GM23338 (cell line): ENCODE measurements at regions not wholly inside any gene's neighbourhood (a gene's known extent, or its start where the extent isn't known, plus 50 kb on each side); places are given as distances from the start of the nearest gene placed in this dataset.

Experiments
- ATAC-seq: fragments of 200-7000 bp; cut with Tn5 transposase; 3 replicates; pipeline ENCODE4 v1.9.1; 2020
- DNase-seq: peaks from one replicate; pipeline ENCODE4 v3.0.0-alpha.2; 2015; ENCODE audit warnings: low spot score
- H2AFZ ChIP-seq: fragments of 200-600 bp; sonication (generic); 2 replicates; pipeline ENCODE4 v1.8.0; 2016; ENCODE audit warnings: antibody characterized with exemption, mild to moderate bottlenecking, moderate library complexity
- H3F3A ChIP-seq: fragments of 200-600 bp; sonication (generic); replicated peaks from 2 replicates; pipeline ENCODE4 v1.8.0; 2017; ENCODE audit warnings: antibody characterized with exemption, mixed run types, low read depth
- H3K27ac ChIP-seq: fragments of 200-600 bp; sonication (generic); 2 replicates; pipeline ENCODE4 v1.6.1; 2016; ENCODE audit warnings: low read depth
- H3K27me3 ChIP-seq: fragments of 200-600 bp; sonication (generic); 2 replicates; pipeline ENCODE4 v1.8.0; 2016; ENCODE audit warnings: mild to moderate bottlenecking, mixed run types, moderate library complexity; ENCODE audit not compliant: insufficient read depth
- H3K36me3 ChIP-seq: fragments of 200-600 bp; sonication (generic); 2 replicates; pipeline ENCODE4 v1.8.0; 2016; ENCODE audit warnings: mild to moderate bottlenecking; ENCODE audit not compliant: insufficient read depth
- H3K4me1 ChIP-seq: fragments of 200-600 bp; sonication (generic); 2 replicates; pipeline ENCODE4 v1.8.0; 2016; ENCODE audit warnings: mild to moderate bottlenecking, moderate library complexity; ENCODE audit not compliant: insufficient read depth
- H3K4me2 ChIP-seq: fragments of 200-600 bp; sonication (generic); 2 replicates; pipeline ENCODE4 v1.7.1; 2017; ENCODE audit warnings: mixed run types
- H3K4me3 ChIP-seq: fragments of 200-600 bp; sonication (generic); 2 replicates; pipeline ENCODE4 v1.6.1; 2016; ENCODE audit warnings: mixed run types
- H3K79me2 ChIP-seq: fragments of 200-600 bp; sonication (generic); replicated peaks from 2 replicates; pipeline ENCODE4 v1.8.0; 2017; ENCODE audit warnings: mild to moderate bottlenecking; ENCODE audit not compliant: insufficient read depth
- H3K9me2 ChIP-seq: fragments of 200-600 bp; sonication (generic); 2 replicates; pipeline ENCODE4 v1.8.0; 2017; ENCODE audit not compliant: insufficient read depth
- H4K20me1 ChIP-seq: fragments of 200-600 bp; sonication (generic); replicated peaks from 2 replicates; pipeline ENCODE4 v1.8.0; 2017; ENCODE audit warnings: mild to moderate bottlenecking; ENCODE audit not compliant: insufficient read depth
- H3K27ac Mint-ChIP-seq: 2 replicates; pipeline ENCODE4 v1.8.0; 2020; ENCODE audit warnings: inconsistent platforms, mild to moderate bottlenecking, moderate library complexity, mixed read lengths
- H3K27me3 Mint-ChIP-seq: 3 replicates; pipeline ENCODE4 v1.8.0; 2022; ENCODE audit warnings: low read depth, mild to moderate bottlenecking, moderate library complexity, mixed read lengths, inconsistent platforms; ENCODE audit not compliant: insufficient read depth, poor library complexity
- H3K36me3 Mint-ChIP-seq: 3 replicates; pipeline ENCODE4 v1.8.0; 2021; ENCODE audit warnings: low read depth, mild to moderate bottlenecking, inconsistent platforms, moderate library complexity, mixed read lengths
- H3K4me1 Mint-ChIP-seq: 3 replicates; pipeline ENCODE4 v1.8.0; 2020; ENCODE audit warnings: mild to moderate bottlenecking, inconsistent platforms, mixed read lengths
- H3K4me3 Mint-ChIP-seq: 3 replicates; pipeline ENCODE4 v1.8.0; 2021; ENCODE audit warnings: moderate library complexity, mild to moderate bottlenecking, inconsistent platforms, mixed read lengths
- H3K9me3 Mint-ChIP-seq: 3 replicates; pipeline ENCODE4 v1.8.0; 2020; ENCODE audit warnings: moderate library complexity, mild to moderate bottlenecking, inconsistent platforms, mixed read lengths
- CREB1 ChIP-seq: fragments of 250-450 bp; sonication (Bioruptor Pico); IDR thresholded peaks from 2 replicates; pipeline ENCODE4 v1.5.0; 2020; ENCODE audit warnings: low read depth, mild to moderate bottlenecking, moderate library complexity
- ETS1 ChIP-seq: IDR thresholded peaks from 2 replicates; pipeline ENCODE4 v1.6.1; 2016; ENCODE audit warnings: antibody characterized with exemption
- EZH2 ChIP-seq: fragments of 200-600 bp; sonication (generic); IDR thresholded peaks from one replicate; pipeline ENCODE4 v1.8.0; 2017; ENCODE audit warnings: antibody characterized with exemption, mild to moderate bottlenecking, low read depth; ENCODE audit not compliant: unreplicated experiment
- EZH2phosphoT487 ChIP-seq: fragments of 200-600 bp; sonication (generic); IDR thresholded peaks from one replicate; pipeline ENCODE4 v1.8.1; 2018; ENCODE audit warnings: antibody characterized with exemption; ENCODE audit not compliant: unreplicated experiment
- JUNB ChIP-seq: IDR thresholded peaks from one replicate; pipeline ENCODE4 v1.6.1; 2016; ENCODE audit warnings: antibody characterized with exemption; ENCODE audit not compliant: unreplicated experiment
- NANOG ChIP-seq: IDR thresholded peaks from 2 replicates; pipeline ENCODE4 v1.6.1; 2016; ENCODE audit warnings: antibody characterized with exemption, borderline replicate concordance
- POLR2AphosphoS5 ChIP-seq: IDR thresholded peaks from 2 replicates; pipeline ENCODE4 v1.6.1; 2016; ENCODE audit warnings: antibody characterized with exemption, low read depth
- ZNF114 ChIP-seq: fragments of 250-450 bp; sonication (Bioruptor Pico); IDR thresholded peaks from 2 replicates; pipeline ENCODE4 v1.5.0; 2020; ENCODE audit warnings: mild to moderate bottlenecking, moderate library complexity
- ZNF331 ChIP-seq: fragments of 250-450 bp; sonication (Bioruptor Pico); IDR thresholded peaks from 2 replicates; pipeline ENCODE4 v1.5.0; 2020; ENCODE audit warnings: low read depth, mild to moderate bottlenecking, moderate library complexity
- TF ChIP-seq, protein P1 (sequence below): IDR thresholded peaks from one replicate; pipeline ENCODE4 v1.6.1; 2018; ENCODE audit warnings: antibody characterized with exemption; ENCODE audit not compliant: unreplicated experiment
- TF ChIP-seq, protein P2 (sequence below), 2 experiments: fragments of 200-600 bp in 1 of 2; sonication (generic) in 1 of 2; conservative IDR thresholded peaks; 2 replicates each; pipeline versions ENCODE4 v1.5.1 to v1.6.1; 2016 to 2017; ENCODE audit warnings: antibody characterized with exemption in 2 of 2, low read depth in 2 of 2, mild to moderate bottlenecking in 2 of 2, moderate library complexity in 1 of 2

- no peak for TF ChIP-seq EZH2
- TF ChIP-seq, protein P1, sequence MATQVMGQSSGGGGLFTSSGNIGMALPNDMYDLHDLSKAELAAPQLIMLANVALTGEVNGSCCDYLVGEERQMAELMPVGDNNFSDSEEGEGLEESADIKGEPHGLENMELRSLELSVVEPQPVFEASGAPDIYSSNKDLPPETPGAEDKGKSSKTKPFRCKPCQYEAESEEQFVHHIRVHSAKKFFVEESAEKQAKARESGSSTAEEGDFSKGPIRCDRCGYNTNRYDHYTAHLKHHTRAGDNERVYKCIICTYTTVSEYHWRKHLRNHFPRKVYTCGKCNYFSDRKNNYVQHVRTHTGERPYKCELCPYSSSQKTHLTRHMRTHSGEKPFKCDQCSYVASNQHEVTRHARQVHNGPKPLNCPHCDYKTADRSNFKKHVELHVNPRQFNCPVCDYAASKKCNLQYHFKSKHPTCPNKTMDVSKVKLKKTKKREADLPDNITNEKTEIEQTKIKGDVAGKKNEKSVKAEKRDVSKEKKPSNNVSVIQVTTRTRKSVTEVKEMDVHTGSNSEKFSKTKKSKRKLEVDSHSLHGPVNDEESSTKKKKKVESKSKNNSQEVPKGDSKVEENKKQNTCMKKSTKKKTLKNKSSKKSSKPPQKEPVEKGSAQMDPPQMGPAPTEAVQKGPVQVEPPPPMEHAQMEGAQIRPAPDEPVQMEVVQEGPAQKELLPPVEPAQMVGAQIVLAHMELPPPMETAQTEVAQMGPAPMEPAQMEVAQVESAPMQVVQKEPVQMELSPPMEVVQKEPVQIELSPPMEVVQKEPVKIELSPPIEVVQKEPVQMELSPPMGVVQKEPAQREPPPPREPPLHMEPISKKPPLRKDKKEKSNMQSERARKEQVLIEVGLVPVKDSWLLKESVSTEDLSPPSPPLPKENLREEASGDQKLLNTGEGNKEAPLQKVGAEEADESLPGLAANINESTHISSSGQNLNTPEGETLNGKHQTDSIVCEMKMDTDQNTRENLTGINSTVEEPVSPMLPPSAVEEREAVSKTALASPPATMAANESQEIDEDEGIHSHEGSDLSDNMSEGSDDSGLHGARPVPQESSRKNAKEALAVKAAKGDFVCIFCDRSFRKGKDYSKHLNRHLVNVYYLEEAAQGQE, result no peak
- TF ChIP-seq ETS1, result no peak
- TF ChIP-seq NANOG, result no peak
- TF ChIP-seq CREB1 (CRISPR knock-in tag), result no peak
- no peak for TF ChIP-seq JUNB
- TF ChIP-seq EZH2phosphoT487, result no peak
Measured at GRCh38 chr10:69739634-69740033, 62.1 kb upstream of the COL13A1 start (continued).

GRCh38 chr10:69740126-69740525 lies 61.6 kb upstream of the COL13A1 start:
- H3K36me3 ChIP-seq, result no peaks in the 10 kb centered on the region

DNA sequence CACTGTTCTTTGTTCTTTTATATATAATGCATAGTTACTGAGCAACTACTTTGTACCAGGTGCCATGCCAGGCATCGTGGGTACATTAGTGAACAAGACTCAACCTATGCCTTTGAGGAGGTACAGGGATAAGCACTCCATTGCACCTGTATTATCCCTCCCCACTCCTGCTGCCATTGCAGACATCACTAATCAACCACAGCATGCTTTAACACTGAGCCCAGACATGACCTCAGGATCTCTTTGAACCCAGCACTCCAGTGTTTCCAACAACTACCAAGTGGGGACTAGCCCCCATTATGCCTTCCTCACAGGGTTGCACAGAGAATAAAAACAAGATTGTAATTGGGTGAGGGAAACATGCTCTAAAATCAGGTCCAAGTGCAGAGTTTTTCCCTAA lies 60.5 kb upstream of the COL13A1 start:
- ATAC-seq, result no peak
- Mint-ChIP-seq H3K27ac (no peak overlapping the region), H3K4me3 (no peak overlapping the region), H3K36me3 (no peaks in the 10 kb centered on the region), H3K27me3 (peaks cover 7% of the 10 kb centered on the region), H3K9me3 (no peaks in the 10 kb centered on the region), H3K4me1 (peaks cover 6% of the 10 kb centered on the region)
- Histone ChIP-seq H3K36me3 (no peaks in the 10 kb centered on the region), H3K27ac (no peak overlapping the region), H2AFZ (no peak overlapping the region), H3K4me1 (peaks cover 4% of the 10 kb centered on the region; the same call in 1 of the 2 replicates), H4K20me1 (no peaks in the 10 kb centered on the region), H3K79me2 (no peaks in the 10 kb centered on the region), H3F3A (no peaks in the 10 kb centered on the region), H3K9me2 (no peaks in the 10 kb centered on the region), H3K27me3 (no peaks in the 10 kb centered on the region), H3K4me2 (no peak overlapping the region), H3K4me3 (no peak overlapping the region)
- no peak for DNase-seq
- TF ChIP-seq CREB1 (CRISPR knock-in tag) (no peak), NANOG (no peak), ZNF331 (CRISPR knock-in tag) (no peak), POLR2AphosphoS5 (no peak), ZNF114 (CRISPR knock-in tag) (no peak)
- TF ChIP-seq, protein P2, sequence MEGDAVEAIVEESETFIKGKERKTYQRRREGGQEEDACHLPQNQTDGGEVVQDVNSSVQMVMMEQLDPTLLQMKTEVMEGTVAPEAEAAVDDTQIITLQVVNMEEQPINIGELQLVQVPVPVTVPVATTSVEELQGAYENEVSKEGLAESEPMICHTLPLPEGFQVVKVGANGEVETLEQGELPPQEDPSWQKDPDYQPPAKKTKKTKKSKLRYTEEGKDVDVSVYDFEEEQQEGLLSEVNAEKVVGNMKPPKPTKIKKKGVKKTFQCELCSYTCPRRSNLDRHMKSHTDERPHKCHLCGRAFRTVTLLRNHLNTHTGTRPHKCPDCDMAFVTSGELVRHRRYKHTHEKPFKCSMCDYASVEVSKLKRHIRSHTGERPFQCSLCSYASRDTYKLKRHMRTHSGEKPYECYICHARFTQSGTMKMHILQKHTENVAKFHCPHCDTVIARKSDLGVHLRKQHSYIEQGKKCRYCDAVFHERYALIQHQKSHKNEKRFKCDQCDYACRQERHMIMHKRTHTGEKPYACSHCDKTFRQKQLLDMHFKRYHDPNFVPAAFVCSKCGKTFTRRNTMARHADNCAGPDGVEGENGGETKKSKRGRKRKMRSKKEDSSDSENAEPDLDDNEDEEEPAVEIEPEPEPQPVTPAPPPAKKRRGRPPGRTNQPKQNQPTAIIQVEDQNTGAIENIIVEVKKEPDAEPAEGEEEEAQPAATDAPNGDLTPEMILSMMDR (conservative IDR thresholded peaks at IDR 0.05; ENCODE audit: low read depth in 2 of 2), result no peak
- TF ChIP-seq, protein P1, result no peak

More at GRCh38 chr10:69740126-69740525, 61.6 kb upstream of the COL13A1 start:
- Histone ChIP-seq H3K27me3 (no peaks in the 10 kb centered on the region), H3K27ac (no peak overlapping the region), H4K20me1 (no peaks in the 10 kb centered on the region), H3K4me1 (peaks cover 4% of the 10 kb centered on the region; the same call in 1 of the 2 replicates), H3K9me2 (no peaks in the 10 kb centered on the region), H3K4me2 (0 out of 2 replicates have a peak overlapping the region, but pooled peaks have one; percentile 32), H3F3A (no peaks in the 10 kb centered on the region), H3K4me3 (no peak overlapping the region), H2AFZ (no peak overlapping the region), H3K79me2 (no peaks in the 10 kb centered on the region)
- Mint-ChIP-seq H3K27me3 (peaks cover 7% of the 10 kb centered on the region), H3K27ac (no peak overlapping the region), H3K9me3 (no peaks in the 10 kb centered on the region), H3K4me1 (peaks cover 6% of the 10 kb centered on the region), H3K4me3 (no peak overlapping the region), H3K36me3 (no peaks in the 10 kb centered on the region)
- DNase-seq, result no peak
- no peak for TF ChIP-seq ZNF331 (CRISPR knock-in tag)
- no peak for ATAC-seq
